Endothelial cell of umbilical vein (primary cell): ENCODE measurements at regions not wholly inside any gene's neighbourhood (a gene's known extent, or its start where the extent isn't known, plus 50 kb on each side); places are given as distances from the start of the nearest gene placed in this dataset.

Experiments used
- CTCF ChIP-seq, 2 donors: IDR thresholded peaks; 1 replicate in 1 of 2; 2 replicates in 1 of 2; pipeline ENCODE4 v1.5.1; 2011; ENCODE audit warnings: low read length in 2 of 2, mild to moderate bottlenecking in 2 of 2, moderate library complexity in 2 of 2, control low read depth in 1 of 2, inconsistent platforms in 1 of 2, low read depth in 1 of 2; ENCODE audit not compliant: insufficient read depth in 1 of 2; ENCODE audit errors: extremely low read depth in 1 of 2
- EZH2 ChIP-seq: IDR thresholded peaks from 2 replicates; pipeline ENCODE4 v1.6.1; 2012; ENCODE audit warnings: borderline replicate concordance, low read depth, mild to moderate bottlenecking, moderate library complexity, low read length, inconsistent platforms; ENCODE audit not compliant: severe bottlenecking
- GATA2 ChIP-seq: IDR thresholded peaks from 2 replicates; pipeline ENCODE4 v1.7.0; 2011; ENCODE audit warnings: low read depth, mild to moderate bottlenecking, moderate library complexity, mixed read lengths, low read length; ENCODE audit not compliant: insufficient read length, insufficient read depth
- MAX ChIP-seq: IDR thresholded peaks from 2 replicates; pipeline ENCODE4 v1.6.1; 2011; ENCODE audit not compliant: insufficient read depth, insufficient read length
- MYC ChIP-seq: IDR thresholded peaks from one replicate; pipeline ENCODE4 v1.6.1; 2011; ENCODE audit warnings: mild to moderate bottlenecking, low read depth, low read length
- POLR2A ChIP-seq: IDR thresholded peaks from 2 replicates; pipeline ENCODE4 v1.6.1; 2012; ENCODE audit warnings: low read depth, mild to moderate bottlenecking, control low read depth, low read length
- POLR2AphosphoS5 ChIP-seq: IDR thresholded peaks from 2 replicates; pipeline ENCODE4 v1.6.1; 2012; ENCODE audit warnings: low read depth, mild to moderate bottlenecking, control low read depth, low read length, moderate library complexity; ENCODE audit not compliant: insufficient read depth

GRCh38 chr21:22235866-22236590 lies 1237.8 kb downstream of the NCAM2 start:
- TF ChIP-seq POLR2A (no peak), CTCF (IDR thresholded peaks at IDR 0.05; ENCODE audit: extremely low read depth in 1 of 2, insufficient read depth in 1 of 2, low read depth in 1 of 2, low read length in 2 of 2) (no peak), EZH2 (no peak), POLR2AphosphoS5 (no peak), MAX (no peak), GATA2 (no peak), MYC (no peak)
